ENCODE measurements at regions not wholly inside any gene's neighbourhood (a gene's known extent, or its start where the extent isn't known, plus 50 kb on each side); places are given as distances from the start of the nearest gene placed in this dataset.

GRCh38 chr18:75132098-75132870 lies 76.7 kb downstream of the PTGR3 start:
- H3K9me3 ChIP-seq = no peaks in the 10 kb centered on the region
- no peaks in the 10 kb centered on the region for H3K27me3 ChIP-seq (ENCODE audit: insufficient read depth)
- ChIA-PET POLR2A (no interaction called here), CTCF (interaction anchor here (1.4 kb wide), 1 partner anchor 92 kb away, joined by 3 read pairs; no protein-coding TSS in a partner anchor)
- H3K27ac ChIP-seq (ENCODE audit: low read depth in 2 of 2, low read length in 1 of 2) = no peak overlapping the region
- no peak for TF ChIP-seq CHD2 (IDR thresholded peaks at IDR 0.05; ENCODE audit: low read length, partially characterized antibody)
- TF ChIP-seq NFIC (IDR thresholded peaks at IDR 0.05; ENCODE audit: borderline replicate concordance) = no peak
- no peak for TF ChIP-seq GABPA (IDR thresholded peaks at IDR 0.05; ENCODE audit: low read depth)
- TF ChIP-seq POLR2AphosphoS5 (IDR thresholded peaks at IDR 0.05; ENCODE audit: low read depth, low read length) = no peak
- TF ChIP-seq CTCF (IDR thresholded peaks at IDR 0.05) = no peak
- TF ChIP-seq, protein P1, sequence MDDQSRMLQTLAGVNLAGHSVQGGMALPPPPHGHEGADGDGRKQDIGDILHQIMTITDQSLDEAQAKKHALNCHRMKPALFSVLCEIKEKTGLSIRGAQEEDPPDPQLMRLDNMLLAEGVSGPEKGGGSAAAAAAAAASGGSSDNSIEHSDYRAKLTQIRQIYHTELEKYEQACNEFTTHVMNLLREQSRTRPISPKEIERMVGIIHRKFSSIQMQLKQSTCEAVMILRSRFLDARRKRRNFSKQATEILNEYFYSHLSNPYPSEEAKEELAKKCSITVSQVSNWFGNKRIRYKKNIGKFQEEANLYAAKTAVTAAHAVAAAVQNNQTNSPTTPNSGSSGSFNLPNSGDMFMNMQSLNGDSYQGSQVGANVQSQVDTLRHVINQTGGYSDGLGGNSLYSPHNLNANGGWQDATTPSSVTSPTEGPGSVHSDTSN (IDR thresholded peaks at IDR 0.05) = no peak
- no peak for TF ChIP-seq TAF1 (IDR thresholded peaks at IDR 0.05; ENCODE audit: borderline replicate concordance, low read depth, low read length)
- TF ChIP-seq FOXJ3 (CRISPR knock-in tag; IDR thresholded peaks at IDR 0.05) = no peak
- no peak for TF ChIP-seq EZH2phosphoT487 (IDR thresholded peaks at IDR 0.05; ENCODE audit: borderline replicate concordance, low read depth)
- TF ChIP-seq FOSL2 (IDR thresholded peaks at IDR 0.05; ENCODE audit: borderline replicate concordance, low read depth) = no peak
- TF ChIP-seq RXRA (IDR thresholded peaks at IDR 0.05; ENCODE audit: borderline replicate concordance, low read depth) = no peak
- no peak for TF ChIP-seq MEF2A (IDR thresholded peaks at IDR 0.05; ENCODE audit: borderline replicate concordance, low read depth)
- TF ChIP-seq, protein P2, sequence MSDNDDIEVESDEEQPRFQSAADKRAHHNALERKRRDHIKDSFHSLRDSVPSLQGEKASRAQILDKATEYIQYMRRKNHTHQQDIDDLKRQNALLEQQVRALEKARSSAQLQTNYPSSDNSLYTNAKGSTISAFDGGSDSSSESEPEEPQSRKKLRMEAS (IDR thresholded peaks at IDR 0.05; ENCODE audit: low read depth) = no peak
- H3K9me2 ChIP-seq = no peaks in the 10 kb centered on the region
- no peaks in the 10 kb centered on the region for H3K4me1 ChIP-seq (ENCODE audit: control insufficient read depth in 1 of 2, insufficient read depth in 2 of 2, low read depth in 1 of 2, low read length in 1 of 2)
- no peaks in the 10 kb centered on the region for H3F3A ChIP-seq (replicated peaks; ENCODE audit: insufficient read depth)
- H3K36me3 ChIP-seq (replicated peaks in 1 of 2; ENCODE audit: control insufficient read depth in 1 of 2, insufficient read depth in 2 of 2, low read length in 1 of 2) = no peaks in the 10 kb centered on the region
- no peaks in the 10 kb centered on the region for H3K79me2 ChIP-seq (ENCODE audit: insufficient read depth)
- no peak overlapping the region for H3K4me3 ChIP-seq (ENCODE audit: low read depth in 2 of 2, low read length in 1 of 2)
- no peak overlapping the region for H3K4me2 ChIP-seq
- no peaks in the 10 kb centered on the region for H4K20me1 ChIP-seq (ENCODE audit: insufficient read depth)
- H3K9ac ChIP-seq = no peak overlapping the region
- WGBS (ENCODE audit: low lambda C conversion rate) = 80% methylated on average over 27 of the region's 27 CpGs
- H2AFZ ChIP-seq (ENCODE audit: low read depth) = no peak overlapping the region
- no peak for DNase-seq

GRCh38 chr18:75131381-75132000 lies 77.4 kb downstream of the PTGR3 start:
- Histone ChIP-seq H2AFZ (ENCODE audit: low read depth) (no peak overlapping the region), H3K4me2 (no peak overlapping the region)
- CTCF ChIA-PET = interaction anchor here (0.7 to 1.4 kb wide), 3 partner anchors 79 to 309 kb away, joined by 3 read pairs; partner anchors contain the start of gene TSHZ1
- TF ChIP-seq RXRA (IDR thresholded peaks at IDR 0.05; ENCODE audit: borderline replicate concordance, low read depth) = no peak
- TF ChIP-seq CTCF (IDR thresholded peaks at IDR 0.05) = no peak
- TF ChIP-seq NRF1 (IDR thresholded peaks at IDR 0.05; ENCODE audit: low read depth, low read length) = no peak
- TF ChIP-seq, protein P3, sequence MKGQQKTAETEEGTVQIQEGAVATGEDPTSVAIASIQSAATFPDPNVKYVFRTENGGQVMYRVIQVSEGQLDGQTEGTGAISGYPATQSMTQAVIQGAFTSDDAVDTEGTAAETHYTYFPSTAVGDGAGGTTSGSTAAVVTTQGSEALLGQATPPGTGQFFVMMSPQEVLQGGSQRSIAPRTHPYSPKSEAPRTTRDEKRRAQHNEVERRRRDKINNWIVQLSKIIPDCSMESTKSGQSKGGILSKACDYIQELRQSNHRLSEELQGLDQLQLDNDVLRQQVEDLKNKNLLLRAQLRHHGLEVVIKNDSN (IDR thresholded peaks at IDR 0.05; ENCODE audit: borderline replicate concordance, low read depth) = no peak
- TF ChIP-seq CHD2 (IDR thresholded peaks at IDR 0.05; ENCODE audit: low read length, partially characterized antibody) = no peak
- TF ChIP-seq, protein P2 (IDR thresholded peaks at IDR 0.05; ENCODE audit: low read depth) = no peak
- TF ChIP-seq EZH2phosphoT487 (IDR thresholded peaks at IDR 0.05; ENCODE audit: borderline replicate concordance, low read depth) = no peak
- TF ChIP-seq FOXJ3 (CRISPR knock-in tag; IDR thresholded peaks at IDR 0.05) = no peak
- no peak for TF ChIP-seq ELF1 (IDR thresholded peaks at IDR 0.05)
- TF ChIP-seq, protein P1 (IDR thresholded peaks at IDR 0.05) = no peak
- no peak for TF ChIP-seq NFIC (IDR thresholded peaks at IDR 0.05; ENCODE audit: borderline replicate concordance)

More at GRCh38 chr18:75131381-75132000, 77.4 kb downstream of the PTGR3 start:
- Histone ChIP-seq H3K9me3 (no peaks in the 10 kb centered on the region), H3K4me3 (ENCODE audit: low read depth in 2 of 2, low read length in 1 of 2) (no peak overlapping the region), H3K9me2 (no peaks in the 10 kb centered on the region), H3K27me3 (ENCODE audit: insufficient read depth) (no peaks in the 10 kb centered on the region), H3K4me1 (ENCODE audit: control insufficient read depth in 1 of 2, insufficient read depth in 2 of 2, low read depth in 1 of 2, low read length in 1 of 2) (no peaks in the 10 kb centered on the region), H3K36me3 (replicated peaks in 1 of 2; ENCODE audit: control insufficient read depth in 1 of 2, insufficient read depth in 2 of 2, low read length in 1 of 2) (no peaks in the 10 kb centered on the region), H4K20me1 (ENCODE audit: insufficient read depth) (no peaks in the 10 kb centered on the region), H3K27ac (ENCODE audit: low read depth in 2 of 2, low read length in 1 of 2) (no peak overlapping the region), H3K79me2 (ENCODE audit: insufficient read depth) (no peaks in the 10 kb centered on the region), H3F3A (replicated peaks; ENCODE audit: insufficient read depth) (no peaks in the 10 kb centered on the region), H3K9ac (no peak overlapping the region)
- POLR2A ChIA-PET = no interaction called here
- DNase-seq = no peak
- 80% methylated on average over 14 of the region's 20 CpGs for WGBS (ENCODE audit: low lambda C conversion rate)

Measured in SK-N-SH (cell line).